HL-60 (cell line): ENCODE measurements at regions not wholly inside any gene's neighbourhood (a gene's known extent, or its start where the extent isn't known, plus 50 kb on each side); places are given as distances from the start of the nearest gene placed in this dataset.

Source experiments
- CTCF ChIP-seq: IDR thresholded peaks from one replicate; pipeline ENCODE4 v1.5.1; 2011; ENCODE audit warnings: low read length, control low read depth, inconsistent platforms; ENCODE audit not compliant: insufficient read depth
- GABPA ChIP-seq: IDR thresholded peaks from 2 replicates; pipeline ENCODE4 v1.6.1; 2012; ENCODE audit warnings: low read depth
- POLR2AphosphoS5 ChIP-seq: IDR thresholded peaks from 2 replicates; pipeline ENCODE4 v1.6.1; 2012; ENCODE audit warnings: low read depth
- REST ChIP-seq: IDR thresholded peaks from 2 replicates; pipeline ENCODE4 v1.6.1; 2012; ENCODE audit warnings: low read depth; ENCODE audit not compliant: insufficient replicate concordance
- SPI1 ChIP-seq: IDR thresholded peaks from 2 replicates; pipeline ENCODE4 v1.6.1; 2012; ENCODE audit warnings: low read depth, mild to moderate bottlenecking, borderline replicate concordance

- TF ChIP-seq GABPA (no peak), CTCF (no peak), REST (no peak), POLR2AphosphoS5 (no peak), SPI1 (no peak)
Measured at GRCh38 chr6:4259391-4259790, 124.0 kb upstream of the ECI2 start.
